H9 (cell line): ENCODE measurements at regions not wholly inside any gene's neighbourhood (a gene's known extent, or its start where the extent isn't known, plus 50 kb on each side); places are given as distances from the start of the nearest gene placed in this dataset.
A peak's percentile ranks its signal among the peaks of the same experiment; 100 is the strongest.
"Not testable (repeated sequence)": the region's sequence is repeated elsewhere in the genome, so short reads cannot be mapped to it uniquely, and the experiment has no call there.

Source experiments
- DNase-seq: peaks from one replicate; pipeline ENCODE4 v3.0.0-alpha.2; 2017
- H2AFZ ChIP-seq: one replicate; pipeline ENCODE4 v1.6.1; 2013; ENCODE audit warnings: mild to moderate bottlenecking, low read length, control low read depth, moderate library complexity
- H2AK5ac ChIP-seq: 2 replicates; pipeline ENCODE4 v1.6.1; 2013; ENCODE audit warnings: low read length, control low read depth, mixed read lengths; ENCODE audit not compliant: insufficient read length
- H2BK120ac ChIP-seq: one replicate; pipeline ENCODE4 v1.6.1; 2013; ENCODE audit warnings: low read depth, mild to moderate bottlenecking, low read length, control low read depth, inconsistent platforms; ENCODE audit not compliant: poor library complexity, severe bottlenecking
- H2BK12ac ChIP-seq: 2 replicates; pipeline ENCODE4 v1.6.1; 2013; ENCODE audit warnings: low read length, control low read depth, mixed read lengths, low read depth; ENCODE audit not compliant: insufficient read length
- H2BK15ac ChIP-seq: 2 replicates; pipeline ENCODE4 v1.6.1; 2013; ENCODE audit warnings: low read depth, low read length, control low read depth
- H2BK20ac ChIP-seq: one replicate; pipeline ENCODE4 v1.6.1; 2013; ENCODE audit warnings: low read depth, mild to moderate bottlenecking, low read length, control low read depth, inconsistent platforms; ENCODE audit not compliant: poor library complexity, severe bottlenecking
- H2BK5ac ChIP-seq: 2 replicates; pipeline ENCODE4 v1.6.1; 2013; ENCODE audit warnings: low read length, control low read depth, mixed read lengths; ENCODE audit not compliant: insufficient read length
- H3K14ac ChIP-seq: 2 replicates; pipeline ENCODE4 v1.6.1; 2013; ENCODE audit warnings: low read length, control low read depth; ENCODE audit not compliant: insufficient read depth
- H3K18ac ChIP-seq: 2 replicates; pipeline ENCODE4 v1.6.1; 2013; ENCODE audit warnings: low read depth, mild to moderate bottlenecking, mixed read lengths, low read length, control low read depth; ENCODE audit not compliant: insufficient read length
- H3K23ac ChIP-seq: 2 replicates; pipeline ENCODE4 v1.6.1; 2013; ENCODE audit warnings: low read length, control low read depth, mixed read lengths, low read depth; ENCODE audit not compliant: insufficient read length
- H3K23me2 ChIP-seq: 2 replicates; pipeline ENCODE4 v1.6.1; 2013; ENCODE audit warnings: low read depth, mild to moderate bottlenecking, mixed read lengths, low read length, control low read depth; ENCODE audit not compliant: insufficient read length, poor library complexity, severe bottlenecking
- H3K27ac ChIP-seq: 2 replicates; pipeline ENCODE4 v1.5.1; 2013; ENCODE audit warnings: low read length, control low read depth, mixed read lengths, low read depth; ENCODE audit not compliant: insufficient read length
- H3K27me3 ChIP-seq: 2 replicates; pipeline ENCODE4 v1.6.1; 2013; ENCODE audit warnings: low read length, control low read depth, inconsistent platforms; ENCODE audit not compliant: insufficient read depth
- H3K4ac ChIP-seq: 2 replicates; pipeline ENCODE4 v1.6.1; 2013; ENCODE audit warnings: low read depth, mild to moderate bottlenecking, control low read depth, inconsistent platforms, low read length, moderate library complexity
- H3K4me1 ChIP-seq: 2 replicates; pipeline ENCODE4 v1.6.1; 2013; ENCODE audit warnings: low read length, control low read depth, inconsistent platforms; ENCODE audit not compliant: insufficient read depth
- H3K4me2 ChIP-seq: 2 replicates; pipeline ENCODE4 v1.6.1; 2013; ENCODE audit warnings: low read length, control low read depth, mixed read lengths; ENCODE audit not compliant: insufficient read length, insufficient read depth
- H3K56ac ChIP-seq: 2 replicates; pipeline ENCODE4 v1.6.1; 2013; ENCODE audit warnings: low read depth, mild to moderate bottlenecking, mixed read lengths, low read length, control low read depth; ENCODE audit not compliant: insufficient read length
- H3K79me1 ChIP-seq: 2 replicates; pipeline ENCODE4 v1.6.1; 2013; ENCODE audit warnings: low read depth, mild to moderate bottlenecking, moderate library complexity, low read length, control low read depth, inconsistent platforms; ENCODE audit not compliant: insufficient read depth, poor library complexity, severe bottlenecking
- H3K79me2 ChIP-seq: 2 replicates; pipeline ENCODE4 v1.6.1; 2013; ENCODE audit warnings: low read length, control low read depth, inconsistent platforms; ENCODE audit not compliant: insufficient read depth
- H3K9ac ChIP-seq: 2 replicates; pipeline ENCODE4 v1.6.1; 2013; ENCODE audit warnings: low read length, control low read depth, mixed read lengths; ENCODE audit not compliant: insufficient read length; ENCODE audit errors: extremely low read depth
- H3K9me3 ChIP-seq: one replicate; pipeline ENCODE4 v1.6.1; 2013; ENCODE audit warnings: low read depth, low read length, inconsistent platforms; ENCODE audit not compliant: control insufficient read depth
- H3T11ph ChIP-seq: one replicate; pipeline ENCODE4 v1.6.1; 2013; ENCODE audit warnings: mild to moderate bottlenecking, low read length, control low read depth, inconsistent platforms
- H4K20me1 ChIP-seq: one replicate; pipeline ENCODE4 v1.6.1; 2013; ENCODE audit not compliant: control insufficient read depth, insufficient read length, insufficient read depth
- H4K5ac ChIP-seq: 2 replicates; pipeline ENCODE4 v1.6.1; 2013; ENCODE audit warnings: low read depth, mild to moderate bottlenecking, mixed read lengths, low read length, control low read depth; ENCODE audit not compliant: insufficient read length
- H4K8ac ChIP-seq: replicated peaks from 2 replicates; pipeline ENCODE4 v1.6.1; 2013; ENCODE audit warnings: low read length, control low read depth, mixed read lengths, low read depth; ENCODE audit not compliant: insufficient read length
- H4K91ac ChIP-seq: 2 replicates; pipeline ENCODE4 v1.6.1; 2013; ENCODE audit warnings: low read depth, mild to moderate bottlenecking, moderate library complexity, mixed read lengths, low read length, control low read depth; ENCODE audit not compliant: insufficient read length
- H3K27ac Mint-ChIP-seq, 3 experiments: 2 replicates in 2 of 3; 3 replicates in 1 of 3; pipeline ENCODE4 v1.8.0; 2020 to 2021; ENCODE audit warnings: mixed read lengths in 3 of 3, mild to moderate bottlenecking in 1 of 3, moderate library complexity in 1 of 3
- H3K27me3 Mint-ChIP-seq: 2 replicates; pipeline ENCODE4 v1.8.0; 2021; ENCODE audit warnings: low read depth, mild to moderate bottlenecking, moderate library complexity, mixed read lengths
- H3K36me3 Mint-ChIP-seq, 3 experiments: 2 replicates in 2 of 3; 3 replicates in 1 of 3; pipeline ENCODE4 v1.8.0; 2020 to 2021; ENCODE audit warnings: low read depth in 3 of 3, mixed read lengths in 3 of 3; ENCODE audit not compliant: insufficient read depth in 1 of 3
- H3K4me1 Mint-ChIP-seq, 2 experiments: 2 replicates each; pipeline ENCODE4 v1.8.0; 2020; ENCODE audit warnings: mixed read lengths in 2 of 2
- H3K4me3 Mint-ChIP-seq, 2 experiments: 2 replicates in 1 of 2; 3 replicates in 1 of 2; pipeline ENCODE4 v1.8.0; 2020 to 2021; ENCODE audit warnings: mild to moderate bottlenecking in 2 of 2, mixed read lengths in 2 of 2, moderate library complexity in 1 of 2
- H3K9me3 Mint-ChIP-seq, 2 experiments: 2 replicates in 1 of 2; 3 replicates in 1 of 2; pipeline ENCODE4 v1.8.0; 2020; ENCODE audit warnings: mild to moderate bottlenecking in 2 of 2, mixed read lengths in 2 of 2, moderate library complexity in 1 of 2
- WGBS: extraction: QIAGEN DNeasy Blood & Tissue Kit; methylation state at CpG from one replicate; pipeline ENCODE4 v1.1.7; 2013; ENCODE audit warnings: missing lambda C conversion rate, low lambda C conversion rate, mixed read lengths; ENCODE audit not compliant: insufficient read length; ENCODE audit errors: extremely low coverage; 5-methylcytosine and 5-hydroxymethylcytosine counted together

DNA sequence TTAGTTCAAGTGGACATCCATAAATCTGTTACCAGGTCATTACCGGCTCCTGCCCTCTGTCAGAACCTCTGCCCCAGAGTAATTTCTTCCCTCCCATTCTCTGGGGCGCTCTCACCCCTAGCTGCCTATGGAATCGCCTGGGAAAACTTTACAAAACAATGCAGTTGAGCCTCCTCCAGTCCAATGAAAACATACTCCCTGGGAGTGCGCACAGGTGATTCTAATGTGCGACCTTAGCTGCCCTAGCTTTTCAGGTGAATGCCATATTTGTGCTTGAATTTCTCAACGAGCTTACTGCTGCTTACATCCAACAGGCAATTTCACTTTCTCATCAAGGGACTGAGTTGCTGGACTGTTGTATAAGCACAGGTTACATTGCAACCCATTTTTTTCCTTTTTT lies 230.7 kb downstream of the NPIPA7 start:
- not testable (repeated sequence) for H3K36me3 Mint-ChIP-seq, H3K27me3 ChIP-seq, H3K18ac ChIP-seq, H3K79me1 ChIP-seq, H3T11ph ChIP-seq, H2AK5ac ChIP-seq, H2BK20ac ChIP-seq, H3K56ac ChIP-seq, H3K4me1 Mint-ChIP-seq, H3K4me1 ChIP-seq, H2BK12ac ChIP-seq, H2BK15ac ChIP-seq, H3K9ac ChIP-seq, H3K27ac ChIP-seq, H3K23ac ChIP-seq, H3K79me2 ChIP-seq, H3K9me3 Mint-ChIP-seq, DNase-seq, H3K9me3 ChIP-seq, H4K20me1 ChIP-seq, H3K14ac ChIP-seq, H3K23me2 ChIP-seq, H2BK120ac ChIP-seq, H2BK5ac ChIP-seq, H4K91ac ChIP-seq, H2AFZ ChIP-seq, H4K5ac ChIP-seq, H3K4ac ChIP-seq, H4K8ac ChIP-seq, H3K4me2 ChIP-seq, H3K27me3 Mint-ChIP-seq, H3K4me3 Mint-ChIP-seq
- H3K27ac Mint-ChIP-seq, result peak overlapping the region in 1 of 3 experiments; percentile 62; a peak in 1 of 7 replicates
- no CpG with 5 or more reads among the region's 6 CpGs for WGBS

DNA sequence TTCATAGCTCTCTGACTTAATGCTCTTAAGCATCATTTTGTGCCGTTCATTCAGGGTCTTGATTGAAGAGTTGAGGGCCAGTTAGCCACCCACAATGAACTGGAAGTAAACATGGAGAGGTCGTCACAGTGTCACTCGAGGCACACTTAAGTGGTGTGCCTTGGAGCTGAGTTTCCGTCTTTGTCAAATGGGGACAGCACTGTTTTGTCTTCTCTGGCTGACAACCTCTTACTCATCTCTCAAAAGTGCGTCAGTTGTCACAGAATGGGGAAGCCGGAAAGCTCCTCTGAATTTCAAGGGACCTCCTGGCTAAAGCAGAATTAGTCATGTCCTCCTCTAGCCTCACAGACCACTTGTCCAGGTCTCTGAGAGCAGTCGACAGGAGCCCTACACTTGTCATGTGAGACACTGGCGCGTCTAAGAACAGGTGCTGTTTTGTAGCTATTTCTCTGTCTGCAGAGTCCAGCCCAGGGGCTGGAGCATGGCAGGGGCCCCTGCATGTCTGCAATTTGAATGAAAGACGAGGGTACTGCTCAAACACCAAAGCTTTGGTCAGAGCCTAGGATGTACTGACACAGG lies 231.5 kb downstream of the NPIPA7 start:
- not testable (repeated sequence) for H2BK120ac ChIP-seq, H3K27me3 Mint-ChIP-seq, H3K27ac Mint-ChIP-seq, H3K23ac ChIP-seq, H2AK5ac ChIP-seq, H3K4me3 Mint-ChIP-seq, H3K23me2 ChIP-seq, H2BK15ac ChIP-seq, H2BK12ac ChIP-seq, H3K4me1 Mint-ChIP-seq, H4K91ac ChIP-seq, H3K18ac ChIP-seq, H3K14ac ChIP-seq, H4K8ac ChIP-seq, H2BK20ac ChIP-seq, H3K9ac ChIP-seq, H3K56ac ChIP-seq, H3K27ac ChIP-seq, H3T11ph ChIP-seq, H2BK5ac ChIP-seq, H3K27me3 ChIP-seq, H3K4ac ChIP-seq, H3K4me1 ChIP-seq, H3K36me3 Mint-ChIP-seq, H3K79me1 ChIP-seq, H2AFZ ChIP-seq, H4K20me1 ChIP-seq, H3K4me2 ChIP-seq, H3K79me2 ChIP-seq, H3K9me3 Mint-ChIP-seq, H4K5ac ChIP-seq, DNase-seq, H3K9me3 ChIP-seq
- no CpG with 5 or more reads among the region's 10 CpGs for WGBS
